GM21737 (cell line): ENCODE measurements at regions not wholly inside any gene's neighbourhood (a gene's known extent, or its start where the extent isn't known, plus 50 kb on each side); places are given as distances from the start of the nearest gene placed in this dataset.
"Not testable (repeated sequence)": the region's sequence is repeated elsewhere in the genome, so short reads cannot be mapped to it uniquely, and the experiment has no call there.

ENCODE experiments used
- ATAC-seq: cut with Tn5 transposase; IDR thresholded peaks from one replicate; pipeline ENCODE4 v1.9.1; 2021; ENCODE audit warnings: mild to moderate bottlenecking, moderate library complexity; ENCODE audit not compliant: unreplicated experiment

DNA sequence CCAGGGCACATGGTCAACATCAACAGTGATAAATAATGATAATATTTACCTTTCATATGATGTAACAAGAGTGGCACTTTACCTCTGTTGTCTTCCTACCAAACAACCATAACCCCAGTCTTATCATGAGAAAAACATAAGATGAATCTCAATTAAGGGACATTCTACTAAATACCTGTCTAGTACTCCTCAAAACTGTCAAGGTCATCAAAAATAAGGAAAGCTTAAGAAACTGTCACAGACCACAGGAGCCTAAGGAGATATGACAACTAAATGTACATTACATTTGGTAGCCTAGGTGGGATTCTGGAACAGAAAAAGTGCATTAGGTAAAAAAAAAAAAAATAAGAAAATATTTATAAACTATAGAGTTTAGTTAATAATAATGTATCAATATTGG lies 118.1 kb downstream of the CCDC34 start:
- ATAC-seq, result no peak

DNA sequence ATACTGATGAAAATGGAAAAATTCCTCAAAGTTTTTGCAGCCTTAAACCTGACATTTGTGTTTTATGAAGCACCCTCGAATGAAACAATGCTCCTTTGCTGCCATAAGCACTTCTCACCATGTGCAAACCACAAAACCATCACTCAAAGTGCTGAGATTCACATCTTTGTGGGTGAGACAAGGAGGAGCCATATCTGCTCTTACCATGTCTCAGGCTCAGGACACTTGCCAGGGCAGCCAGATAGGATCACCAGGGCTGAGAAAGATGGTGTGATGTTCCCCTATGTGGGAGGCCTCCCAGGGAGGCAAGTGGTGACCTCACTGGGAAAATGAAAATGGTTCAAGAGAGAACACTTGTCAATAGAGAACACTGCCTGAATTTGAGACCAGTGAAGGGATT lies 120.4 kb downstream of the CCDC34 start:
- ATAC-seq, result no peak

DNA sequence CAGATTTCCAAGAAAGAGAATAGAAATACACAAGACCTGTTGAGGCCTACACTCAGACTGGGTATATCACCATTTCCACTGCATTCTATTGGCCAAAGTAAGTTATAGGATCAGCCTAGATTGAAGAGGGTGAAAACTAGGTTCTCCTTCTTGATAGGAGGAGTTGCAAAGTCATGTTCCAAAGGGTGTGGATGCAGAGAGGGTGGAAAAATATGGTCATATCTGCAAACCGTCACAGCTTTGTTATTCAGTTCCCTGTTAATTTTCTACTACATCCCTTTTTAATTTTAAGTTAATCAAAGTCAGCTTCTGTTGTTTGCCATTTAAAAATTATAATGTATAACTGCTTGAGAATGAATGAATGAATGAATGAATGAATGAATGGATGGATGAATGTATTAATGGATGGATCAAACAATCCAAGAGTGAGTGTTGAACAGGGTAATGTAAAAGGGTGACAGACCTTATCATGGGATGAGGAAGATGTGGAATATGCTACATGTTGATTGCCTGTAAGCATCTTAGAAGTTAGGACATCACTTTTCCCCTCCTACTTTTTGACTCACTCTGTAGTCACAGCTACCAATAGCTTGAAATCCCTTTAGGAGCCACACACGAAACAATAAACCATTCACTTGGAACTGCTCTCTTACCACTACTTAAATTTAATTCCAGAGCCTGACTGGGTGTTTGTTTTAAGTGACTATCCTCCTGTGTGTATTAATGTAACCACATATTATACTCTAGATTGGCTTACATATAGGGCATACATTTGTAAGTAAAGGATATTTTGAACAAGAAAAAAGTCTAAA lies 121.5 kb downstream of the CCDC34 start:
- ATAC-seq, result no peak

DNA sequence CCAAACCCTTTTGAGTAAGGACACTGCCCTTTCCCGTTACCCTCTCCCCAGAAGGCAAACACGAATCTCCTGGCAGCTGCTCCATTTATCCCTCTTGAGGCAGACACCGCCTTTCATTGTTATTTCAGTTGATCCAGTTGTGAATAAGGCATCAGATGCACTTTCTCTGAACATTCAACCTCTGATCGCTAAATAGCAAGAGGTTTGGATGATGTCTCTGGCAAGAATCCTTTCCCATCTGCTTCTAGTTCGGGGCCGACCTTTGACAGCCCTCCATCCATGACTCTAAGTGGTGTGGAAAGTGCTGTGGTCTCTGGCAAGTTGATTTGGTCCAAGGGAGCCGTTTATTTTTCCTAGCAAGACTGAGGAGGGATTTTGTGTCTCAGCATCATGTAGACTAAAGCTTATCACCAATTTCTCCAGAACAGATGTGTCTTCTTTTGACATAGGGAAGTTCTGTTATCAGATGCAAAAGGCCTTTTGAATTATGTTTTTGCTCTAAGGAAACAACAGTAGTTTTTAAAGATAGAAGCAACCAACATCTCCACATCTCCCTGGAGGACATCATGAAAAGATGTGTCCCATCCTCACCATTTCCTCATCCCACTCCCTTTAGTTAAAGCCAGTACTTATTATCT lies 123.6 kb downstream of the CCDC34 start:
- no peak for ATAC-seq

DNA sequence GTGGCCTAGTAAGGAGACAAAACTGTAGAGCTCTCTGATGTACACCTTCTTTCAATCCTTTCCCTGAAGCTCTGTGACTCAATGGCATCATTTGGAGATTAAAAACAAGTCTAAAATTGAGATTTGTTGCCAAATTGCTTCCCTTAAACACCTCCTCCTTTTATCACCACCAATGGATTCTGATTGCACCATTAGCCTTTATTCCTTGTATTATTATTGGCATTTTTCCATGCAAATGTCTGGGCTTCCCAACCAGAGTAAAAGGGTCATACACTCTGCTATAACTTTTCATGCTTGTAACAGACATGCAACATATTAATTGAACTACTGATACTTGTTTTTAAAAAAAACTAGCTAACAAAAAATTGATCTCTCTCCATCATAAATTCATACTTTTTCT lies 124.2 kb downstream of the CCDC34 start:
- no peak for ATAC-seq

DNA sequence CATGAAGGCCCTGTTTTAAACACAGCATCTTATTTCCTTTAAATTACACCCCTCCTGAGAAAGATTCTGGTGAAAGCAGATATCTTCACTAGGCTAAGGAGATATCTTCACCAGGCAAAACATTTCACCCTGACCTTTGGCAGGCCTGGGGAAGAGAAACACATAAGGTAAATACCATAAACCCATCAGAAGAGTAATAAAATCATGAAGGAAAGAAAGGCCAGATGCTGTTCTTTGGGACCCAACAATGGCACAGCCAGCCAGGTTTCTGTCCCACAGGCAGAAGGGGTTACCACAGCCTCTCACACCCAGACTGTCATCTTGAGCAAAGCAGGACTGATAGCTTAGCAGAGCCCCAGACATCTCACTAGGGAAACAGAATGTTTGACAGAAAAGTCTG lies 125.4 kb downstream of the CCDC34 start:
- ATAC-seq, result no peak

DNA sequence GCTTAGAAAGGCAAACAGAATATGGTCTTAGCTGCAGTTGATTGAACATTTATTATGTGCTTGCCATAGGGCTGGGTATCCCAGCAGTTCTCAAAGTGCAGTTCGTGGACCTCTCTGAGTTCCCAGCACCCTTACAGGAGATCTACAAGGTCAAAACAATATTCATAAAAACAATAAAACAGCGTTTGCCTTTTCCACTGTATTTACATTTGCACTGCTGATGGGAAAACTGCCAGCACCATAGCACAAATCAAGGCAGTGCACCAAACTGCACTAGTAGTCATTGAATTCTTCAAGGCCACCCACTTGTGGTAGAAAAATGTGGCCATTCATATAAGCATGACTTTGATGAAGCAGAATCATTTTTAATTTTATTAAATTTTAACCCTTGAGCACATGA lies 128.1 kb downstream of the CCDC34 start:
- no peak for ATAC-seq

DNA sequence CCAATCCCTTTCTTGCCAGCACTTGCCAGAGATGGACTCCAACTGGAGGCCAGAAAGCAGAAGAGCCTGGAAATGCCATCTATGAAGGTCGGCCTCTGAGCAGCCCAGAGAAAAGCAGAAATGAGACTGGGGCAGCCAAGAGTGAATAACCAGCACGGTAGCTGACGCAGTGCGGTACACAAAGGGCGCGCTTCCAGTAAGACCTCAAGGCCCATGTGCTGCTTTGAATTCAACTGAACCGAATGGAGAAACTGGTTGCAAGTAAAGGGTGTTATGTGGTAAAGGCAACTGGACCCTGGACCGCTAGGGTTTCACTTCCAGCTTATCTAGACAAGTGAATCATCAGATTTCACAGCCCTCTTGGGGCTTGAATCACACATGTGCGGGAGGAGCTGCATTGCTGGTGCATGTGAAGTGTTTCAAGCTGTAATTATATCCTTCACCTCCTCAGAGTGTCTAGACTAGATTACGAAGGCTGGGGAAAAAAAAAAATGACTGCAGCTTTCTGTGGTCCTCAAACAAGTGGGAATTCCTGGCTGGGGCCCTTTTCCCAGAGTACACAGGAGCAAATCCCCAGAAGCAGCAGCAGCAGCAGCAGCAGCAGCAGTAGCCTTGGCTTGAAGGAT lies 128.9 kb downstream of the CCDC34 start:
- peak; percentile 93 for ATAC-seq

DNA sequence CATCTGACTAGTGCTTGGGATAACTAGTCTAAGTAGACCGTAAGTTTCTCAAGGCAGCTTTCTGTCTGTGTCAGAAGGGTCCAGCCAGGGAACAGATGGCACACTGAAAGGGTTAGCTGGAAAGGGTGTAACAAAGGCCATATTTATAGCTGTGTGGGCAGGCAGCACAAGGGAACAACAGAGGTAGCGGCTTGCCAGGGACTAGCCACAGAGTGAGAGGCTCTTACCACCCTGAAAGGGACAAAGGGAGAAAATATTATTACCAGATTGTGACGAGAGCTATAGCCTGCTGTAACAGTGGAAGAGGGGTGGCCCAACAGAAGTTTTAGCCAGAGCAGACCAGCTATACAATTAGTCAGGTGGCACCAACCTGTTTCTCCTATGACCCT lies 129.4 kb downstream of the CCDC34 start:
- ATAC-seq, result peak; percentile 16

DNA sequence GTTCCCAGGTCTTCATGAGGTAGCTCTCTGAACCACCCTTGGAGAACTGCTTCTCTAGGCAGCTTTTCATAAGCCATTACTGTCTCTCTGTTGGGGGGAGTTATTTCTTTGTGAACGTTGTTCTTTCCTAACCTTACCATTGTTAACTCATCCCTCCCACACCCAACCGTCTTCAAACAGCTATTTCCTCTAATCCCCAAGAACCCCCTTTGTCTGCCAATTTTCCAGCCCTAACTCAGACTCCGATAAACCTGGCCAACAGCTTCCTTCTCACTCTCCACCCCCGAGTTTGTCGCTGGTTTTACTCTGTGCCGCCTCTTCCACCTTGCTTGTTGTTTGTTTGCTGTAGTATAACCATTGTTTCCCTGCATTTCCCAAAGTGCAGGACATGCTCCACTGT lies 131.5 kb downstream of the CCDC34 start:
- no peak for ATAC-seq

DNA sequence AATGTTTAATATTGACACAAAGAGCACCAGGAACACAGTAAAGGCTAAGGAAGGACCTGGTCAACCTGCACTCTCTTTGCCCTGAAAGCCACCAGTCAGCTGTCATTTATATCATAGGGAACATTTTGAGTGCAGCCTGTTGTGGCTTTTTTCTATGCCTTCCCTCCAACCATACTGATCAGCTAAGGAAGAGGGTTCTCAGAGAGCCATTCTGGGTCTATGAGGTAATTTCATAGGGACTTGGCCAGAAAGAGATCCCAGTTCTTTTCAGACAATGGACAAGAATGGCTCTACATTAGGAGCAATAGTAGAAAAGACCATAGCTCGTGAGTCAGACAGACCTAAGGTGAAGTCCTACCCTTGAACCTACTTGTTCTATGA lies 132.8 kb downstream of the CCDC34 start:
- no peak for ATAC-seq

DNA sequence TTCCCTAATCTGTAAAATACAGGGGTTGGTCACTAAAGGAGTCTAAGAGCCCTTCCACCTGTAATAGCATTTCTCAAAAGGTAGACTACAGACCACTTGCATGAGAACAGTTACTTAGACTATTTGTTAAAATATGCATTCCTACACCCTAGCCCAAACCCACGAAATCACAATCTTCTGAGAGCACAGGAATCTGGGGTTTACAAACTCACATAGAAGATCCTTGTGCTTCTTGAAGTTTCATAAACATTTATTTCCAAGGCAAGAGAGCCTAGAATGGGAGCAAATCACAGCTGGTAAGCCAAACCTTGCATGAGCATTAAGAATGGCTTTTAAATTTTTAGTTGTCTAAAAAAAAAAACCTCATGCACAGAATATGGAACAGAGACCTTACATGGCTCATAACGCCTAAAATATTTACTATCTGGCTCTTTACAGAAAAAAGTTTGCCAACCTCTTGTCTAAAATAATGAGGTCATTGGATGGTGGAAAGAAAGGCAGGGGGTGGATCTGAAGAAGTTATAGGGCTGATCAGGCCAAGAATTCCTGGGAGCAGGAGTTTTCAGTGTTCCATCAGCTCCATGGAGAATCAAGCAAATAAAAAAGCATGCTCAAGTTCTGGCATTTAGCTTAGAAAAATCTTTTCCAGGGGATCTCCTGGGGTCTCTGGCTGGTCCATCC lies 133.4 kb downstream of the CCDC34 start:
- no peak for ATAC-seq

DNA sequence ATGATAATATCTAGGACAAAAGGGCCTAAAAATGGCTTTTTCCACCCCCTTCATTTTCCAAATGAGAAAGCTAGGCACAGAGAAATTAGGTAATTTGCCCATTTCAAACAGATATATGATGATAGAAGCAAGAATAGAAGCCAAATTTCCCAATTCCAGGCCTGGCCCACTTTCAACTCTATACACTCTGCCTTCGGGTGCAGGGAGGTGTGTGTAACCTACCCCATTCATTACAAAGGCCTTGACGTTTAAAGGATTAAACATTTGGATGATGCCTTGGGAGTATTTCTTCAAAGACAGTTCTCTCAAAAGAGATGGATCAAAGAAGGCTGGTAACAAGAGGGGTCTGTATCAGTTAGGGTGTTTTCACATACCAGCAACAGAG lies 134.1 kb downstream of the CCDC34 start:
- ATAC-seq, result no peak

DNA sequence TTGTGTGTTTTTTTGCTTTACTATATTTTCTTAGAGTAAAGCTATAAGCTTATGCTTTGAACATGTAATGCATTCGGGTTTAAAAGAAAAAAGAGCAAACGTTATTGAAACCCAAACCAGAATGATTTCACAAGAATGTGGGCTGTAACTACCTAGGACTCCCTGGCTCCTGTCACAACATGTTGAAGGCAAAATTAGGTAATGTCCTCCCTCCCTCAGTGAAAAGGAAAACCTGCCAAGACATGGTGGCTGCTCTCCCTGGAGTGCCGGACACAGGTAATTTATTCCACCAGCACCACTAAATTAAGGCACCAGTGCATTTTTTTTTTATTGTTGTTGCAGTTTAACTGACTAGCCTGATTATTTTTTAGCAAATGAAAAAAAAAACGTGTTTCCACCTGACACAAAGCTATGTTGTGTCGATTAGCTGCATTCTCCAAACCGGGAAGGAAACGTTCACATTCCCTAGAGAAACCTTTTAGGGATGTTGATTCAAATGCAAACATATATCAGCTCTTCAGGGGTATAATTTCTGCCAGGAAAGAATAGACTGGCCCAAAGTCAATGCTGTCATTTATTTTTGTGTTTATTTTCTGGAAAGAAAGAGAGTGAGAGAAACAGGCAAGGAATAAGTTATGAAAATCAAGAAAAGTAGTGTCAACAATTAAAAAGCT lies 134.6 kb downstream of the CCDC34 start:
- ATAC-seq, result no peak

DNA sequence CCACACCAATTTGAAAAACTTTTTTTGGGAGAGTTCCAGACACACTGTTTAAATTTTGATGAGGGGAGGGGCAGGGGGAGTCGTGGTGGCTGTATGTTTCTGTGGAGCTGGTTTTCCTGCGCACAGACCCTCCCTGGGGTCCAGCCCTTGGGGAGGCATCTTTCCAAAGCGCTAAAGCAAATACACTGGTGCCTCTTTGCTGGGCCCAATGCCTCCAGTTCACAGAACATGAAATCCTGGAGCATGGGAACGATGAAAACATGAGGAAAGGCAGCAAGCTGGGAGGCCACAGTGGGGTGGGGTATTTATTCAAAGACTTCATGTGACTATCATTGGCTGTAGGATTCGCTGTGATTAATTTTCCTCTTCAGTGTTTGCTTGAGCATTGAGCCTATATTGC lies 135.3 kb downstream of the CCDC34 start:
- ATAC-seq, result no peak

DNA sequence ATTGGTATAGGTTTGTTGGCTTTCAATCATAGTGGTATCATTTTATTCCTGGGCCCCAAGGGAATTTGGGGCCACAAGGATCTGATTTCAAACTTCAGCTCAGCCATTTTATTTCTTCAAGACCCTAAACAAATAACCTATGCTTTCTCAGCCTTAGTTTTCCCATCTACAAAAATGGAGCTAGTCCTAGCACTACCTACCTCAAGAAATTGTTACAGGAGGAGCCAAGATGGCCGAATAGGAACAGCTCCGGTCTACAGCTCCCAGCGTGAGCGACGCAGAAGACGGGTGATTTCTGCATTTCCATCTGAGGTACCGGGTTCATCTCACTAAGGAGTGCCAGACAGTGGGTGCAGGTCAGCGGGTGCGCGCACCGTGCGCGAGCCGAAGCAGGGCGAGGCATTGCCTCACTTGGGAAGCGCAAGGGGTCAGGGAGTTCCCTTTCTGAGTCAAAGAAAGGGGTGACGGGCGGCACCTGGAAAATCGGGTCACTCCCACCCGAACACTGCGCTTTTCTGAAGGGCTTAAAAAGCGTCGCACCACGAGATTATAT lies 143.5 kb downstream of the CCDC34 start:
- ATAC-seq, result not testable (repeated sequence)

DNA sequence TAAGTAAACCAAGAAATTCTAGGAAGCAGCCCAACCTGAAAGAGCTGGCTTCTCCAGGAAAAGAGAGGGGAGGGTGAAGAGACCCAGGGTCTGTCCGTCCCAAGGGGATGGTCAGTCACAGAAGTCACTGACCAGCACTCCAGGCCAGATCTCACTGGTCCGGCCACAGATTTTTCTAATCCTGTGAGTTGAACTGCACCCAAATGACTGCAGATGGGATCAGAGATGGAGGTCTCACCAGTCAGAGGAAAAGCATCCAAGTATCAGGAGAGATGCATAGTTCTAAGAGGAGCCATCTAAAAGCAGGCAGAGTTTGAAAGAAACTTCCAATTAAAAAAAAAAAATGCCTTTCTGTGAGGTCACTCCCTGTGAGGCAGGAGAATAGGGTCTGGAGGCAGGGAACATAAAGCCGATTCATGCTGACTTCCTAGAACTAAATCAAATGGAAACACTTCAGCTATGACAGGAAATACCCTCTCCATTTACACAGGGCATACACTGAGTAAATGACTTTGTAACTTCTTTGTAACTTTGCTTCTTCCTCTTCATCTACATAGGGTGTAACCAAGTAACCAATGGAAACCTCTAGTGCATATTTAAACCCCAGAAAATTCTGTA lies 144.5 kb downstream of the CCDC34 start:
- no peak for ATAC-seq

DNA sequence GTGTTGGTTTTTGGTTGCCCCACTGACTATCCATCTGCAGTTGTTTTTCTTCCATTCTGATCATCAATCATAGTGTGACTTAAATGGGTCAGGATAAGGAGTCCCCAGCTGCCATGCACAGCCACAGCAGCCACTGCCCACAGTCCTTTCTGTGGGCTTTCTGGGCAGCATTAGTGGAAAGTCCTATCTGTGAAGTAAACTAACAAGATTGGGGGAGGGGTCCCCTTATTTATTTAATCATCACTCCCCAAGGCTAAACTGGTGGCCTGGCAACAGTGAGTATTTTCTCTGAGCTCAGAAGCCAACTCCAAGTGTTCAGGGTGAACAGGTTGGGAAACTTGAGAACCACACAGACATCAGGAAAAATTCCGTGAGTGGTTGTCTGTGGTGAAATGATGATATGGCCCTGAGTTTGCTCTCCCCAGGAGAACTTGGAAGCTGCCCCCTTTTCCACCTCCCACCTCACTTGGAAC lies 145.0 kb downstream of the CCDC34 start:
- no peak for ATAC-seq

DNA sequence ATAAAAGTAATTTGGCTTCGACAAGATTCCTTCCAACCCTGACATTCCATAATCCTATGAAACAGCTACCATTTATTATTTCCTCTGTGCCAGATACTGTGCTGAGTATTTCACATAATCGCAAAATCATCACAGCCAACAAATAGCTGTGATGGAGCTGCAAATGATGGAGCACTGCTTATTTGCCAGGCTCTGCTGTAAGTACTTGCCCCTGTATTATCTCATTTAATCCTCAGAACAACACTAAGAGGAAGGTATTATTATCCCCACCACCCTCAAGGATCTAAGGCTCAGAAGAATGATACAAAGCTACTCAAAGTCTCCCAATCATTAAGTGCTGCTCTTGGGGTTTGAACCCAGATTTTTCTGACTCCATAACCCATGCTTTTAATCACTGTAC lies 145.5 kb downstream of the CCDC34 start:
- ATAC-seq, result no peak
